Vagina (tissue), 2 donors: ENCODE measurements at regions not wholly inside any gene's neighbourhood (a gene's known extent, or its start where the extent isn't known, plus 50 kb on each side); places are given as distances from the start of the nearest gene placed in this dataset.

Source experiments
- DNase-seq, 2 donors: peaks; one replicate each; pipeline ENCODE4 v3.0.0-alpha.2; 2017; ENCODE audit errors: extremely low spot score in 2 of 2
- H3K27ac ChIP-seq: fragments of 200-600 bp; sonication (generic); one replicate; pipeline ENCODE4 v1.5.1; 2019
- H3K27me3 ChIP-seq: fragments of 200-600 bp; sonication (generic); one replicate; pipeline ENCODE4 v1.5.1; 2019
- H3K36me3 ChIP-seq, 2 donors: fragments of 200-600 bp; sonication (generic); one replicate each; pipeline ENCODE4 v1.5.1; 2017 to 2019
- H3K4me1 ChIP-seq: fragments of 200-600 bp; sonication (generic); one replicate; pipeline ENCODE4 v1.5.1; 2019
- H3K4me3 ChIP-seq, 2 donors: fragments of 200-600 bp; sonication (generic); 1 replicate in 1 of 2; 2 replicates in 1 of 2; pipeline ENCODE4 v1.5.1; 2016 to 2019
- H3K9me3 ChIP-seq: fragments of 200-600 bp; sonication (generic); one replicate; pipeline ENCODE4 v1.5.1; 2019
- CTCF ChIP-seq, 3 experiments: fragments of 450-650 bp in 2 of 3; fragments of 200-600 bp in 1 of 3; sonication (generic) in 1 of 3; IDR thresholded peaks; one replicate each; pipeline ENCODE4 v1.5.1; 2017 to 2019; ENCODE audit warnings: antibody characterized with exemption in 3 of 3, mild to moderate bottlenecking in 2 of 3, moderate library complexity in 2 of 3
- POLR2A ChIP-seq, 2 donors: fragments of 450-650 bp; IDR thresholded peaks; one replicate each; pipeline ENCODE4 v1.6.1; 2017; ENCODE audit warnings: antibody characterized with exemption in 2 of 2, mild to moderate bottlenecking in 2 of 2, moderate library complexity in 2 of 2
- POLR2AphosphoS5 ChIP-seq, 2 donors: sonication (generic); formaldehyde crosslinking; IDR thresholded peaks; one replicate each; pipeline ENCODE4 v1.9.0; 2017; ENCODE audit warnings: antibody characterized with exemption in 2 of 2, mild to moderate bottlenecking in 2 of 2, low read depth in 1 of 2; ENCODE audit not compliant: insufficient read depth in 1 of 2
- intact Hi-C: fragments of 100-400 bp; cut with DNase I; formaldehyde crosslinking; loops from one replicate; pipeline ENCODE4 v1.15.1; 2023

- H3K27me3 ChIP-seq = no peaks in the 10 kb centered on the region
- DNase-seq = no peak
- H3K4me1 ChIP-seq = peaks cover 4% of the 10 kb centered on the region
- H3K4me3 ChIP-seq = peak overlapping the region in 1 of 2 donors; percentile 59
- no peak overlapping the region for H3K27ac ChIP-seq
- no peaks in the 10 kb centered on the region for H3K36me3 ChIP-seq
- intact Hi-C loops = no loop called here
- TF ChIP-seq POLR2A (IDR thresholded peaks at IDR 0.05) = no peak
- no peak for TF ChIP-seq CTCF (IDR thresholded peaks at IDR 0.05)
- TF ChIP-seq POLR2AphosphoS5 (IDR thresholded peaks at IDR 0.05; ENCODE audit: insufficient read depth in 1 of 2, low read depth in 1 of 2) = no peak
- no peaks in the 10 kb centered on the region for H3K9me3 ChIP-seq
Observed at GRCh38 chr10:21171936-21172541, 274.9 kb upstream of the NEBL start.

GRCh38 chr10:21171197-21171935 lies 274.3 kb upstream of the NEBL start:
- DNase-seq = no peak
- Histone ChIP-seq H3K36me3 (no peaks in the 10 kb centered on the region), H3K27me3 (no peaks in the 10 kb centered on the region), H3K4me3 (no peak overlapping the region), H3K27ac (no peak overlapping the region), H3K9me3 (no peaks in the 10 kb centered on the region), H3K4me1 (peaks cover 4% of the 10 kb centered on the region)
- no peak for TF ChIP-seq POLR2A (IDR thresholded peaks at IDR 0.05)
- TF ChIP-seq CTCF (IDR thresholded peaks at IDR 0.05) = no peak
- no peak for TF ChIP-seq POLR2AphosphoS5 (IDR thresholded peaks at IDR 0.05; ENCODE audit: insufficient read depth in 1 of 2, low read depth in 1 of 2)
- intact Hi-C loops = no loop called here

- H3K27me3 ChIP-seq = no peaks in the 10 kb centered on the region
- no peak for DNase-seq
- H3K36me3 ChIP-seq = no peaks in the 10 kb centered on the region
- no peak overlapping the region for H3K4me3 ChIP-seq
- TF ChIP-seq POLR2A (IDR thresholded peaks at IDR 0.05) (no peak), POLR2AphosphoS5 (IDR thresholded peaks at IDR 0.05; ENCODE audit: insufficient read depth in 1 of 2, low read depth in 1 of 2) (no peak), CTCF (IDR thresholded peaks at IDR 0.05) (no peak)
- peaks cover 4% of the 10 kb centered on the region for H3K4me1 ChIP-seq
- H3K9me3 ChIP-seq = no peaks in the 10 kb centered on the region
- H3K27ac ChIP-seq = no peak overlapping the region
- intact Hi-C loops = no loop called here
Observed at GRCh38 chr10:21170216-21170615, 273.1 kb upstream of the NEBL start.

- Histone ChIP-seq H3K4me1 (no peaks in the 10 kb centered on the region), H3K27me3 (no peaks in the 10 kb centered on the region), H3K27ac (no peak overlapping the region), H3K36me3 (no peaks in the 10 kb centered on the region), H3K9me3 (no peaks in the 10 kb centered on the region), H3K4me3 (no peak overlapping the region)
- TF ChIP-seq CTCF (IDR thresholded peaks at IDR 0.05) (no peak), POLR2AphosphoS5 (IDR thresholded peaks at IDR 0.05; ENCODE audit: insufficient read depth in 1 of 2, low read depth in 1 of 2) (no peak), POLR2A (IDR thresholded peaks at IDR 0.05) (no peak)
- DNase-seq = no peak
- intact Hi-C loops = no loop called here
Observed at GRCh38 chr10:21169271-21169670, 272.2 kb upstream of the NEBL start.
